Renal pelvis (tissue), 1 donor: ENCODE measurements at regions not wholly inside any gene's neighbourhood (a gene's known extent, or its start where the extent isn't known, plus 50 kb on each side); places are given as distances from the start of the nearest gene placed in this dataset.
"Not testable (repeated sequence)": the region's sequence is repeated elsewhere in the genome, so short reads cannot be mapped to it uniquely, and the experiment has no call there.

Experiments used
- DNase-seq: peaks from one replicate; pipeline ENCODE4 v3.0.0-alpha.2; 2013

- DNase-seq, result no peak
These were observed 88.4 kb upstream of the MPP7 start for GRCh38 chr10:28391283-28391682.

- DNase-seq, result peak; percentile 59
These were observed 91.2 kb upstream of the MPP7 start for GRCh38 chr10:28393956-28394568.

DNA sequence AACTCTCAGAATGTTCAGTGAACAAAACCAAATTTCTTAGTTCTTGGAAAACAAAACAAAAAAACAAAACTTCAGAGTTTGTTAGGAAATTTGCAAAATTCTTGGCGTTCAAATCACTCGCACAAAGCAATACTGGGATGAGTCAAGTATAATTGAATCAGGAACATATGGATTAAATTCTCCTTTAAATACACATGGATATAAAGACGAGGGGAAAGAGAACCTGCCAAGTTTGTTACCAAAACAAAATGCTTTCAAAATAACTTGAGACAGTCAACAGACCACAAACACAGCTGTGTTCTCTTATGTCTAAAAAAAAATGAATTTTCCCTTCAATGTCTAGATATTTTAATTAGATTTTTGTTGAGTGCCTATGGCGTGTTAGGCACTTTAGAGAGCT is 93.5 kb upstream of the MPP7 start:
- no peak for DNase-seq

DNA sequence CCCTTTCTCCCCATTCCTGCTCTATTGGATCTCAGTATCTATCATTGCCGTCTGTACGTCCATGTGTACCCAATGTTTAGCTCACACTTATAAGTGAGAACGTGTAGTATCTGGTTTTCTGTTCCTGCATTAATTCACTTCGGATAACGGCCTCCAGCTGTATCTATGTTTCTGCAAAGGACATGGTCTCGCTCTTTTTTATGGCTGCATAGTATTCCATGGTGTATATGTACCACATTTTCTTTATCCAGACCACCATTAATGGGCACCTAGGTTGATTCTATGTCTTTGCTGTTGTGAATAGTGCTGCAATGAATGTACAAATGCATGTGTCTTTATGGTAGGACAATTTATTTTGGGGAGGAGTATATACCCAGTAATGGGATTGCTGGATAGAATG is 94.4 kb upstream of the MPP7 start:
- no peak for DNase-seq

DNA sequence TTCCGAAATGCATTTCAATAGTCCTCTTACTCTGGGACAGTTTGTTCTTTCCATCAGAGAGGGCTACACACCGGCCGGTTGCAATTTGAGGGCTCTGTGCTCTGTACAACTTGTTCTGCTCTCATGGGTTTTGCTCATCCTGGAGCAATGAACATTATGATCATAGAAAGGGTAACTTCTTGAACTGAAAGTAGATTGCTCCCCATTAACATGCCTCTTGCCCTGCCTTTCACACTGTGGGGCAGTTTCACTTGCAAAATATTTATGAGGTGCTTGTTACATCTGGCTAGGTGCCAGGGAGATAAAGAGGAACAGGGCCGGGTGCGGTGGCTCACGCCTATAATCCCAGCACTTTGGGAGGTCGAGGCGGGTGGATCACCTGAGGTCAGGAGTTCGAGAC is 97.3 kb upstream of the MPP7 start:
- DNase-seq, result no peak

GRCh38 chr10:28400681-28401080 is 97.8 kb upstream of the MPP7 start:
- DNase-seq, result no peak

- DNase-seq, result not testable (repeated sequence)
These were observed 99.8 kb upstream of the MPP7 start for GRCh38 chr10:28402611-28403073.

DNA sequence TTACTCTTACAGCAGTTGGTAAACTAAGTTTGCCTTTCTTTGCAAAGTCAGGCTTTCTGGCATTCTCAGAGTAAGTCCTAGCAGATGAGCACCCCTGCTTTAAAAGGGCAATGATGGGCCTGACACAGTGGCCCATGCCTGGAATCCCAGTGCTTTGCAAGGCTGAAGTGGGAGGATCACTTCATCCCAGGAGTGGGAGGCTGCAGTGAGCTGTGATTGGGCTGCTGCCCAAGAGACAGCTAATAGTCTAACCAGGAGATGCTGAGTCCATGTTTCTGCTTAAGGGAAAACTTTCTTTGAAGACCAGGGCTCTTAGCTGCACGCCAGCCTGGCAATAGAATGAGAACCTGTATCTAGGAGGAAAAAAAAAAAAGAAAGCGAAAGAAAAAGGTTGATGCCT is 100.2 kb upstream of the MPP7 start:
- DNase-seq, result no peak

DNA sequence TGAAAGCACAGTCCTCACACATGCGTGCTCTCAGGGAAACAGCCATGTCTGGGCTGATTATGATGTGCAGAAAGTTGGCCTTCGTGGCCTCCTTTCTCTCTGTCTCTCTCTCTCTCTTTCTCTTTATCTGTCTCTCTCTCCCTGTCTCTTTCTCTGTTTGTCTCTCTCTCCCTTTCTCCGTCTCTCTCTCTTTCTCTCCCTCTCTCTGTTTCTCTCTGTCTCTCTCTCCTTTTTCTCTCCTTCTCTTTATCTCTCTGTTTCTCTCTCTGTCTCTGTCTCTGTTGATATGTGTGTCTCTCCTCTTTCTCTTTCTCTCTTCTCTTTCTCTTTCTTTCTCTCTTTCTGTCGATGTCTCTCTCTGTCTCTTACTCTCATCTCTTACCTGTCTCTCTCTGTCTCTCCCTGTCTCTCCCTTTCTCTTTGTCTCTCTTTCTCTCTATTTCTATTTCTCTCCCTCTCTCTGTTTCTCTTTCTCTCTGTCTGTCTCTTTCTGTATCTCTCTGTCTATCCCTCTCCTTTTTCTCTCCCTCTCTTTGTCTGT is 105.4 kb upstream of the MPP7 start:
- no peak for DNase-seq

- DNase-seq, result no peak
These were observed 107.7 kb upstream of the MPP7 start for GRCh38 chr10:28410420-28411135.

DNA sequence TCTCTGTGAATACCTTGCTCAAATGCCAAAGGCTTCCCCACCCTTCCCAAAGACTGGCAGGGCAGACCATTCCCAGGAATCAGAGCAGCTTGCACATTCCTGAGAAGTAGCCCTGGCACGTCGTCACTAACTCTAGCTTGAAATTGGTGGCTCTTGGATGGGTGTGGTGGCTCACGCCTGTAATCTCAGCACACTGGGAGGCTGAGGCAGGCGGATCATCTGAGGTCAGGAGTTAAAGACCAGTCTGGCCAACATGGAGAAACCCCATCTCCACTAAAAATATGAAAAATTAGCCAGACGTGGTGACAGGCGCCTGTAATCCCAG is 108.2 kb upstream of the MPP7 start:
- no peak for DNase-seq

DNA sequence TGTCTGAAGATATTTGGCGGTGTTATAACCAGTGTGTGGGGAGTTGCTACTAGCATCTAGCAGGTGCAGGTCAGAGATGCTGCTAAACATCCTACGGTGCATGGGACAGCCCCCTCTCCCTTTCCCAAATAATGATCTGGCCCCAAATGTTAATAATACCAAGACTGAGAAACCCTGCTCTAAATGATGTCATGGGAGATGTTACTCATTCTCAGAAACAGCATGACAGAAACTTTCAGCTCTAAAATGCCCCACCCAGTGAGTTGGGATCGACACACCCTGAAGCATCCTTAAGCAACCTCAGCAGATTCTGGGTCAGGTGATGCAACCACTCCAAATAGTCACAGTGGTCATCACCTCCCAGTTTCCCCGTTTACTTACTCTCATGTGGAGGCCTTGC is 108.8 kb upstream of the MPP7 start:
- DNase-seq, result no peak

- no peak for DNase-seq
These were observed 114.8 kb upstream of the WAC start for GRCh38 chr10:28418069-28418468.

GRCh38 chr10:28425422-28425821 is 107.5 kb upstream of the WAC start:
- DNase-seq, result no peak

DNA sequence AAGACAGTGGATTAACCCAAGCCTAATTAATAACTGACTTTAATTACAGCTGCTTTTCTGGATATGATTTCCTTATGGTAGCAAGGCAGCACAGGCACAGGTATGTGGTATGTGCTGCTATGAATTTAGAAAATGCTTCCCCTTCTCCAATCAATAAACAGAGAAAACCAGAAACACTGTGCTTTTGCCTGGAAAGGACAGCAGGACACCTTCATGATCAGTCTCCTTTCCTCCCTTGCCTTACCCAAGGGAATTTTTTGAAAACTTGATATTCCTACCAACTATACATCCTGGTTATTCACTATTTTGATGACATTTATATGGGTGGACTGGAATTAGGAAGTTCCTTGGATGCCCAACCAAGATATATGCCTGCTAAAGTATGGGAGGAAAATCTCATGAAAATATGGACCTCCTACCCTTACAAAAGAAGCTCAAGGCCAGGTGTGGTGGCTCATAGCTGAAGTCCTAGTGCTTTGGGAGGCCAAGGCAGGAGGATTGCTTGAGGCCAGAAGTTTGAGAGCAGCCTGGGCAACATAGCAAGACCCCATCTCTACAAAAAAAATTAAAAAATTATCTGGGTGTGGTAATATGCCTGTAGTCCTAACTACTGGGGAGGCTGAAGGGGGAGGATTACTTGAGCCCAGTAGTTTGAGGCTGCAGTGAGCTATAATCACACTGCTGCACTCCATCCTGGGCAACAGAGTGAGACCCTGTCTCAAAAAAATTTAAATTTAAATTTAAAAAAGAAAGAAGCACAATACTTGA is 106.3 kb upstream of the WAC start:
- DNase-seq, result no peak

- DNase-seq, result no peak
These were observed 105.5 kb upstream of the WAC start for GRCh38 chr10:28427376-28427775.

- no peak for DNase-seq
These were observed 103.9 kb upstream of the WAC start for GRCh38 chr10:28429045-28429444.

DNA sequence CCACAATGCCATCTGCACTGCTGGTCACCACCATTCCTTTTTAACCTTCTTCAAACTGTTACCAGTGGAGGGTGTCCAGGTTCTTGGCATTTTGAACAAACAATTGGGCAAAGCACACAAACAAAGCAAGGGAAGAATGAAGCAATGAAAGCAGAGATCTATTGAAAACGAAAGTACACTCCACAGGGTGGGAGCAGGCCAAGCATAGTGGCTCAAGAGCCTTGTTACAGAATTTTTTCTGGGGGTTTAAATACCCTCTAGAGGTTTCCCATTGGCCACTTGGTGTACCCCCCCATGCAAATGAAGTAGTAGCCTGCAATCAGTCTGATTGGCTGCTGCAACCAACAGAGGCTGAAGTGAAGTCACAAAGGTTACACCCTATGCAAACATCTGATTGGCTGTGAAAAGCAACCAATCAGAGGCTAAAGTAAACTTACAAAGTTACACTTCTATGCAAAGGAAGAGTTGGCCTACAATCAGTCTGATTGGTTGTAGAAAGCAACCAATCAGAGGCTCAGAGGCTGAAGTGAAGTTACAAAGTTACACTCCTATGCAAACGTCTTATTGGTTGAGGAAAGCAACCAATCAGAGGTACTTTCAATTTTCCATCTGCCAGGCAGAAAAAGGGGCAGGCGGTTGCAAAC is 103.2 kb upstream of the WAC start:
- no peak for DNase-seq

DNA sequence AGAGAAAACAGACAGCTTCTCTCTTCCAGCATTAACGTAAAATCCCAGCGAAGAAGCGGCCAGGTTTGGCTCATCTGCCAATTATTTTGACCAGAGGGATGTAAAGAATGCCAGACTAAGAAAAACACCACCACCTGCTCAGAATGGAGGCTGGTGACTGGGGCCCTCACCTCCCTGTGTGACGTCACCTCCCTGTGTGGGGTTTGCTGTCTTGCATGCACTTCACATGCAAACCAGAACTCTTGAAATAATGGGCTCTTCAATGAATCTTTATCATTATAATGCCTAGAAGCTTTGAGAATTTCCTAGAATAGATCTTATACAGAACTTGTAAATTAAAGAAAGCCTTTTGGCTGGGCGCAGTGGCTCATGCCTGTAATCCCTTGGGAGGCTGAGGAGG is 101.8 kb upstream of the WAC start:
- DNase-seq, result no peak

- DNase-seq, result peak; percentile 62
These were observed 100.7 kb upstream of the WAC start for GRCh38 chr10:28432210-28432676.

- no peak for DNase-seq
These were observed 98.9 kb upstream of the WAC start for GRCh38 chr10:28434063-28434462.

GRCh38 chr10:28442403-28442802 is 90.5 kb upstream of the WAC start:
- DNase-seq, result no peak
